NCI-H82 (cell line): ENCODE measurements at regions not wholly inside any gene's neighbourhood (a gene's known extent, or its start where the extent isn't known, plus 50 kb on each side); places are given as distances from the start of the nearest gene placed in this dataset.

Experiments
- DNase-seq: peaks from one replicate; lab custom pipeline; 2025; lab: John Stamatoyannopoulos, UW

DNA sequence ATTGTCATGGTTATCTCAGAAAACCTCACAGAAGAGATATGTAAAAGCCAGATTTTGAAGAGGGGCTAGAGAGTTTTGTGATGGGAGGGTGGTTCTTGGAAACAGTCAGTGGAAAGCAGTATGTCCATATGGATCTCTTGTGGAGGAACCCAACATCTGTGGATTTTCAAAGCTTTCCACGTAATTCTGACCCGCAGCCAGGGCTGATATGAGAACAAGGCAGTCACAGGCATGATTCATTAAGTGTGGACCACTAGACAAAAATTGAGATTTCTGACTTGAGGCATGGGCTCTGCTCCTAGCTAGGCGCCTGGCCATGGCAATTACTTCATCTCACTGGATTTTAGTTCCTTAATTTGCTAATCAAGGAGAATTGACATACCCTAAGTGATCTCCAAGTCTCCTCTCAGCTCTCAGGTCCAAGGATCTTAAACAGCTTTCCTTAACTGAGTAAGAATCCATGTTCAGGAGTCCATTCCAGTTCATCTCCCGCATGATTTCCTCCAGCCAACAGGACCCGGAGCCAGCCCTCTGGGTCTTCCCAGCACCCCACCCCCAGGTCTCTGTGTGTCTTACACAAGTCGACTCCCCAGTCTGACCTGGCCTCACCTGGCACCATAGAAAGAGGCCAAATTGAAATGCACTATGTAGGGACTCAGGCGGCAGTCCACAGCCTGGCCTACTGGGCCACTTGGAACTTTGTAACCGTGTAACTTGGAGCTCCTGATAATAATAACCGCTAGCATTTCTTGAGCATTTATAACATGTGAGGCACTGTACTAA lies 176.3 kb upstream of the PARP11 start:
- peak; percentile 31 for DNase-seq

GRCh38 chr12:4047421-4047820 lies 174.2 kb upstream of the PARP11 start:
- DNase-seq: peak; percentile 33

DNA sequence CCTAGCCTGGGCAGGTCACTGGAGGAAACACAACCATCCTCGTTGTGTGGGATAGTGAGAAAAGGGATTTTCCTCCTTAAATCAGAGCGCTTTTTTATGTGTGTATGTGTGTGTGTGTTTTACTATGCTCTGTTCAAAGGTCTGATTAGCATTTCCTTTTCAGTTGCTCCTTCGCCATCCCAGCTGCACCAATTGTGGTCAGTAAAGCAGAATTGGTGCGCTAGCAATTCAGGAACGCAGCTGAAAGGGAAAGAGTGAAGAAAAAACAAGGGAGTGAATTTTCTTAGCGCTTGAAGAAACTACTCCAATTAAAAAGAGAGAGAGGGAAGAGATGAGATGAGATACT lies 173.3 kb upstream of the PARP11 start:
- DNase-seq: no peak

DNA sequence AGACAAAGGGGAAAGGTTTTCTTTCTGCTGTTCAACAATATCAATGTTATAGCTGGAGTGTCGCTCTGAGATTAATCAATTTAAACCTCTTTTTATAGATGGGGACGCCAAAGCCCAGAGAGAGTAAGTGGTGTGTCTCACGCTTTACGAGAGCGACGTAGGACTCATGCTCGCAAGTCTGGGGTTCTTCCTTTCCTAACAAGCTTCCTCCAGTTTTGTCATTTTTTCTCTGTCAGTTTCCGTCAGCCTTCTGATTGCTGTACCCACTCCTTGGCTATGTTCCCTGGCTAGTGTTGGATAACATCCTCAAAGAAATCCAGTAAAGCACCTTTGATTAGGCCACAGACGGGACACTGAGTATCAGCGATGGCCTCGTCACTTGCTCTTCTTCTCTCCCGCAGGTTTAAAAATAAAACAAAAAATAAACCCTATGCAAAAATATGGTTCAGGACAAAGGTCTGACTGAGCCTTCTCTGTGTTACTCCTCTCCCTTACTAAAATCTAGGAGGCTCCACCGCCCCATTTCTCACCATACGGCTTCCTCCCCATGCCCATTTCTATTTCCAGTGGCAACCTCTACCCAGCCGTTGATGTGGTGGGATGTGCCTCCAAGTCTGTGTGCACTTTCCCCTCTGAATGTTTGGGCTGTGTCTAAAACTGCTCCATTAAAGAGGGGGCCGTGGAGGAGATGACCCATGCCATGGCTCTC lies 172.7 kb upstream of the PARP11 start:
- DNase-seq: no peak

GRCh38 chr12:4044736-4045730 lies 171.8 kb upstream of the PARP11 start:
- DNase-seq: peak; percentile 64

DNA sequence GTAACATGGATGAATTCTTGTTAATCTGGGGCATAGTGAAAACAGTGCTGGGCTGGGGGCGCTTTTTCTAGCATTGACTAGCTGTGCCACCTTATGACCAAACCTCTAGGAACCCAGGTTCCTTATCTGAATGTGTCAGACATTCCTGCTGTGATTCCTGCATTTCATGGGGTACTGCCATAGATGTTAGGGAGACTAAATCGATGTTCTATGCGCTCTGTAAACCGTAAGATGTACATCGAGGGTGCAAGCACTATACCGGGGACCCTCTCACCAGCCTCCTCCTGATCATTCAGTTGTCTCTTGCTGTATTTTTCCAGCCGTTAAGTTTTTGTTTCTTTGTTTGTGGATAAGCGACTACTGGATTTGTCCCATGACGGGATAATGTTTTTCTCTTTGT lies 170.9 kb upstream of the PARP11 start:
- no peak for DNase-seq

DNA sequence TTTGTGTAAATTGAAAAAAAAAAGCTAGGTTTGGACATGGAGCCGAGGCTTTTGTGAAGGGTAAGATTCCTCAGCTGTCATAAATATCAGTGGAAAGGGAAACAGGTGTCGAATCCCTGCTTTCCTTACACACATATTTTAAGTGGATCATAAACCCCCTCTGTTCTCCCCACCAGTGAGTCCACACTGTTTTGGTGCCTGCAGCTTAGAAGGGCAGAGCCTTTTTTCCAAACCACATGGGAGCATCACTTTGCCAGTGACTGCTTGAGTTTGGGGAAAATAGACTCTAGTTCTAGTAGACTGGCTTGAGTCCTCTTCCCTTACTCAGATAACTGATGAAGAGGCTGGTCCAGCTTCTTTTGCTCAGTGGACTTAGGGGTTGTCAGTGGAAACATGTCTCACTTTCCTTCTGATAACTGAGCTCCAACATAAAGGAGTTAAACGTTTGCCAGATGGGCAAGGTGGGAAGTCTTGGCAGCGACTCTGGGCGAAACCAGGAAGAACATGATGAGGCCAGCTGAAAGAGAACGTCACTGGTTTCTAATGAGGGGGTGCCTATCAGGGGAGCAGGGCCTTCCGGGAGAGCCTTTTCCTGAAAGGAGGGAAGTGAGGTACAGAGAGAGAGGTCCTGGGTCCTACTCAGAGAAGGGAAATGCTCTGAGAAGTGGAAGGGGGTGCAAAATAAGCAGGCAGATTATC lies 168.1 kb upstream of the PARP11 start:
- no peak for DNase-seq

DNA sequence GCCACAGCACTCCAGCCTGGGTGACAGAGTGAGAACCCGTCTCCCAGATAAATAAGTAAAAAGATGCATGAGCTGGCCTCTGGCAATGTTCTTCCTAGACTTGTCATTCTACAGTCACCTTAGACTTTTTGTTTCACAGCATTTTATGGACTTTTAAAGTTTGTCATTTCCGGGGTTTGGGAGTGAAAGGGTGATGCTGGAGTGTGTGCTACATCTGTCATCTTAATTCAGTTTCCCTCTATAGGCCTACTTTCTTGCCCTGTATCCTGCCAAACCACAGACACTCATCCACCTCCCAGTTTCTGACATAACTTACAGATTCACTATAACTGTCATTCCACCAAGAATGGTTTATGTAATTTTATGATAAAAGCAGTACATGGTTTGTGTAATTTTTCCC lies 166.7 kb upstream of the PARP11 start:
- DNase-seq: no peak

DNA sequence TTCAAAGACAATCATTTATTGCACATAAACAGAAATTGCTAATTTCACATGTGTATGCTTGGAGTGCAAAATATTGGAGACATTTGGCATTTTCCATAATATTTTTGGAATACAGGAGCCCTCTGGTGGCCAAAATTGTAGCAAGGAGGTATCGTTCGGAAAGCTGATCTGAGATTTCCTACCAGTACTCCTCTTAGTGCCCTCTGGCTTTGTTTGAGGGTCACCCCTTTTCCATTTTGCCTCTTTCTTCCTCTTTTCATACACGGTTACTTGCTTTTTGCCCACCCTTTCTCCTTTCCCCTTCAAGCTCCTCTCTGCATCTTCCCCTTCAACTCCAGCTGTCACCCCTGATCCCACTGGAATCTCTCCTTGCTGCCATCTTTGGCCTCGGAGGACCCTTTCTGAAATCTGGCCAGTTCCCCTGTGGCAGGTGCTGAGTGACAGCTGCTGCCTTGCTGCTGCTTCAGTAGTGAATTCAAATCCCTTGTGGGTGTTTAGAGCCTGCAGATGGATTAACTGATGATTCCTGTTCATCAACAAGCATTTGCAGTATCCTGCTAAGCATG lies 164.6 kb upstream of the PARP11 start:
- peak; percentile 97 for DNase-seq

DNA sequence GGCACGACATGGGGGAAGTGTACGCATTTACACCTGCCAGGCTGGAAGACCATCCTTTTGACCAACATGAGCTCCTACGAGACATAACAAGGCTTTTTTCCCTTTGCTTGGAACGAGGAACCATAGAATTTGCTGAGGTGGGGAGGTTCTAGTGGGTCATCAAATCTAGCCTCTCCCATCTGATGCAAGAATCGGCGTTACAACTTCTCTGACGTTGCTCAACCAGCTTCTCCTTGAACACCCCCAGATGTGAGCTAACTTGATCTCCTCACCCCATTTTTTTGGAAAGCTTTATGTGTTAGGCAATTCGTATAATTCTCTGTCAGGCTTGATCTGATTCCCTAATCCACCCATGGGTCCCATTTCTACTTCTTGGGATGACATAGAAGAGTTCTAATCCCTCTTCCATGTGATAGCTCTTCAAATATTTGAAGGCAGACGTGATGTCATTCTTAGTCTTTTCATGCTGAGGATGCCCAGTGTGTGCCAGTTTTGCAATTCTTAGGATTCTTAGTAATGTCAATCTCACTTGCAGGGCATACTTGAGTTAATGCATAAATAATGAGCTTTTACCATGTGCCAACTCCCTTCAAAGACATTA lies 163.6 kb upstream of the PARP11 start:
- DNase-seq: no peak

DNA sequence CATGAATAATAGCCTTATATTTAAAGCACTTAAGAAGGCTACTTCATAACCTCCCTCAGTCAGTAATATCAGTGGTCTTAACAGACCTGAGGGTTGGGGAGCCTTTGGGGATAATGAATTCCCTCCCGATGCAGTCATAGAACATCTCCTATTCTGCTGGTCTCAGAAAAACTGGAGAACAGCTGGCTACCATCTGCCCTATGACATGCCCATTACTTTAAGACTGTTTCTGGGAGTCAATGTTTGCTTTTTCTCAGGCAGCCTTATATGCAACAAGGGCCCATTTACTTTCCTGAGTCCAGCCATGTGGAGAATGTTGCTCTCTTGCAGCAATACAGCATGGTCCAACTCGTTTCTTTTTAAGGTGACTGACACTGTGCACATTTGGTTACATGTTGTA lies 161.7 kb upstream of the PARP11 start:
- DNase-seq: peak; percentile 21

DNA sequence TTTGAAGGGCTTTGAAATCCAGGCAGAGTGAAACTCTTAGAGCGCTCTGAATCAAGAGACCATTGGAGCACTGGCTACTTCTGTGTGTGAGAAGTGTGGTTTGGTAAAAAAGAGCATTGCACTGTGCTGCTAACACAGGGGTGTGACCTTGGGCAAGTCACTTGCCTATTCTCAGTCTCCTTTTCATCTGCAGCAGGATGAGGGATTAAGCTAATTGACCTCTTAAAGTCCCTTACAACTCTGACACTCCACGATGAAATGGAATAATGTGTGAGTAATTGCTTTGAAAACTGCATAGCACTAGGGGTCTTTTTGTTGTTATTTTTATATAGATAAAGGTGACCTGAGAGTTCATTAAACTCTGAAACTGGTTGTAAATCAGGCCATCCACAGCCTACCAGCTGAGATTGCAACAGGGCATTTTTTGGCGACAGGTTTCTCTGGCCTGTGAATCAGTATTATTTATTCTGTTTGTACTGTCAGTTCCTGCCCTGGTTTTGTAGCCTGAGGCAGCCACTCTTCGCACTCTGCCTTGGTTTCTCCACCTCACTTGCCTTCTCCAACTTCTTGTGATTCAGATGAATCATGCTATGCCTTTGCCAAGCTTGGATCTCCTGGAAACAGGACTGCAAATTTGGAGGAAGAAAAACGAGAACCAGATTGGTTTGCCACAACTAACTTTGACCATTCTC lies 159.9 kb upstream of the PARP11 start:
- DNase-seq: peak; percentile 16

DNA sequence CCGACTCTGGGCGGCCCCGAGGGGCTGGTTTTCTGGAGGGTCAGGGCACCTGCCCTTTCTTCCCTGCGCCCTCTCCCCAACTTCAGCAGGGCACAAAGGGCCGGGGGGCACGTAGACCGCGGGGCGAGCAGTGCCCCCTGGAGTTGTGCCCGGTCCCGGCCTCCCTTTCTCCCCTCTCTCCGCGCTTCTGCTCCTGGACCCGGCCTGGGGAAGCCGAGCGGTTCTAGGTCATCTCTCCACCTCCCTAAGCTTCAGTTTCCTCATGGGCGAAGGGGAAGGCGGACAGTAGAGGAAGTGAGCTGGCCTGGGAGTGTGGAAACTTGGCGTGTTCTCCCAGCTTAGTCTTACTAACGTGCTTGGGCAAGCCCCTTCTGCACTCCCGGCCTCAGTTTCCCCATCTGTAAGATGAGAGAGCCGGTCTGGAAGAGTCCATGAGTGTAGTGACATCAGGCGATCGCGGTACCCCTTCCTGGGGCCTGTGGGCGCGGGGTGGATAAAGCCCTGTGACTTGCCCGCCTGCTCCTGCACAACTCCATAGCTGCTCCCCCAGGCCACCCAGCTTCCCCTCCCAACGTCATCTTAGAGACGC lies 158.6 kb upstream of the PARP11 start:
- DNase-seq: no peak

- peak; percentile 42 for DNase-seq
Observed at GRCh38 chr12:4030929-4031702, 157.9 kb upstream of the PARP11 start.

DNA sequence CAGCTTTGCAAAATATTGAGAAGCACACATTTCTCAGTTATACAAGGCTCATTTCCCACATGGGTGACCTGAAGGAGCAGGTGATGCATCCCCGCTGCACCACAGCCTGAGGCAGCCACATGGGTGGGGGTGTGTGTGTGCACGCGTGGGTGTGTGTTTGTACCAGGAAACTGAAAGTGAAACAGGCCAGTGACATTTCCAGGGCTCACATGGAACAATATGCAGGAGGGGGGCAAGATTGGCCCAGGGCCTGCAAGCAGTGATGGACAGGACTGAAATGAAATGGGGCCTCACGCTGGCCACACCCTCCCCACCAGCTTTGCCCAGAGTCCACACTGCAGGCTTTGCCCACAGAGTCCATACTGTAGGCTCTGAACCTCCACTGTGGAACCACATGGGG lies 154.2 kb upstream of the PARP11 start:
- no peak for DNase-seq

- DNase-seq: no peak
Observed at GRCh38 chr12:4026517-4026916, 153.3 kb upstream of the PARP11 start.

DNA sequence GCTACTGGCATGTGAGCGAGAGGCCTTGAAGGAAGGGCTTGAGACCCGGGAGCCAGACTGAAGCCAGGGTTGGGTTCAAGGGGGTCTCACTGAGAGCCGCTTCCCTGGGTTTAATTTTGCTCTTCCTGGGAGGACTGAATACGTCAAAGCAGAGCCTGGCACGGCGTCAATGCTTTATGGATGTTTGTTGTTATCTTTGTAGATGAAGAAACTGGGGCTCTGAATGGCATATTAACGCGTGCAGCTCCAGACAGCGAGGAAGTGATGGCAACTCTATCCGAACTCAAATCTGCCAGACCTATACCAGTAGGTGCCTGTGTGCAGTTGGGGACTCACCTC lies 152.8 kb upstream of the PARP11 start:
- DNase-seq: no peak

- no peak for DNase-seq
Observed at GRCh38 chr12:4025181-4026019, 152.2 kb upstream of the PARP11 start.

DNA sequence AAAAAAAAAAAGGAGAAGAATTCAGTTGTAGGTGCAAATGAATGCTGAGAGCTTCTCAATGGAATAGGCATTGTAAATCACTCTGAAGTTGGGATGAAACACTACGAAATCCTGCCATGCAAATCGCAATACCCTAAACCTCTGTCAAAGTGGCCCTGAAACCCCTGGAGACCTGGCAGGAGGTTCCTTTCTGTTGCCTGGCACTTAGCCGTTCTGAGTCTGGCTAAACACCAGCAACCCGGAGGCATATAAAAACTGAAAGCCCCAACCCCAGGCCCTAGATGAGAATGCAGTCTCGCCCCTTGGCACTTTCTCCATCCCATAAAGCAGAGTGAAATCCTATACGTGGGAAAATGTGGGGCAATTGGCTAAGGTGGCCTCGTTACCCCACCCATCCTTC lies 151.5 kb upstream of the PARP11 start:
- DNase-seq: no peak
